Natural killer cell treated with Interleukin-12 subunit alpha and Interleukin-12 subunit beta and Interleukin-15 and Interleukin-18, amount 100 ng/mL, for 72 hours (primary cell): ENCODE measurements at regions not wholly inside any gene's neighbourhood (a gene's known extent, or its start where the extent isn't known, plus 50 kb on each side); places are given as distances from the start of the nearest gene placed in this dataset.
"Not testable (repeated sequence)": the region's sequence is repeated elsewhere in the genome, so short reads cannot be mapped to it uniquely, and the experiment has no call there.

Experiments
- ATAC-seq, 2 donors: fragments of 150-1000 bp; cut with Tn5 transposase in 1 of 2; sonication (Bioruptor Pico), chemical (Tn5 transposase) in 1 of 2; 2 replicates each; pipeline ENCODE4 v1.10.0; 2021
- DNase-seq: peaks from one replicate; pipeline ENCODE4 v3.0.0; 2022; ENCODE audit warnings: low spot score
- H3K27ac Mint-ChIP-seq, 2 donors: 1 replicate in 1 of 2; 2 replicates in 1 of 2; pipeline ENCODE4 v1.8.0; 2022; ENCODE audit warnings: mixed read lengths in 2 of 2, mild to moderate bottlenecking in 1 of 2, moderate library complexity in 1 of 2
- H3K27me3 Mint-ChIP-seq, 2 donors: 1 replicate in 1 of 2; 2 replicates in 1 of 2; pipeline ENCODE4 v1.8.0; 2022; ENCODE audit warnings: mixed read lengths in 2 of 2
- H3K36me3 Mint-ChIP-seq: one replicate; pipeline ENCODE4 v1.8.0; 2022; ENCODE audit warnings: mixed read lengths
- H3K4me1 Mint-ChIP-seq, 2 donors: 1 replicate in 1 of 2; 2 replicates in 1 of 2; pipeline ENCODE4 v1.8.0; 2022; ENCODE audit warnings: low read depth in 2 of 2, mixed read lengths in 2 of 2, mild to moderate bottlenecking in 1 of 2
- H3K4me3 Mint-ChIP-seq: one replicate; pipeline ENCODE4 v1.8.0; 2022; ENCODE audit warnings: mixed read lengths
- H3K9me3 Mint-ChIP-seq: 2 replicates; pipeline ENCODE4 v1.8.0; 2022; ENCODE audit warnings: mixed read lengths

DNA sequence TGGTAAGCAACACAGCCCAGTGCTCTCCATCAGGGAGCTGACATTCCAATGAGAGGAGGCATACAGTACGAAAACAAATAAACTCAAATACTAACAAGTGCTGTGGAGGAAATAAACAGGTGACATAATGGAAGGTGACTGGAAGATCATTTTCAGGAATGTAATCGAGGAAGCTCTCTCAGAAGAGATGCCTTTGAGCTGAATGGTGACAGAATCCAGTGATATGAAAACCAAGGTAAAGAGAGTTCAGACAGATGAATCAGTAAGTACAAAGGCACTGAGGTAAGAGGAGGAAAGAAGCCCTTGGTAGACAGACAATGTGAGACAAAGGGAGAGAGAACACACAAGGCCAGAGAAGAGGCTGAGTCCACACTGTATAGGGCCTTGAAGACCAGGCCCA is 252.1 kb downstream of the LRATD1 start:
- Mint-ChIP-seq H3K27ac (no peak overlapping the region), H3K4me3 (no peak overlapping the region), H3K4me1 (no peaks in the 10 kb centered on the region), H3K27me3 (no peaks in the 10 kb centered on the region), H3K36me3 (no peaks in the 10 kb centered on the region), H3K9me3 (peaks cover 2% of the 10 kb centered on the region)
- ATAC-seq (no peak), DNase-seq (no peak)

DNA sequence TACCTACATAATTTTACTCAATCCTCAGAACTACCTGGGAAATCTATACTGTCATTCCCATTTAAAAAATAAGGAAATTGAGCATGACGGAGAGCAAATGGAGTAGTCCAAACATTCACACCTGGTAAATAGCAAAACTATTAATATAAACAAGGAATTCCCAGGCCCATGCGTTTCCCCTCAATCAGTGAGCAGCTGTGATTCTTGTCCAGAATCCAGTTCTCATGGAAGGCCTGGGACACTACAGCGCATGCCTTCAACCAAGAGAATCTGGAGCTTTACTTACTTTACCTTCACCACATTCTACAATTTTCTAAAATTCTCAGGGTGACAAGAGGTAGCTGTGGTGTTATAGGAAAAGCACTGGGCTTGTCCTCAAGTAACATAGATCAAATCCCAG is 259.0 kb downstream of the LRATD1 start:
- ATAC-seq (no peak), DNase-seq (no peak)
- no peaks in the 10 kb centered on the region for H3K36me3 Mint-ChIP-seq
- H3K27me3 Mint-ChIP-seq = peaks cover 0 to 11% of the 10 kb centered on the region in 2 donors
- no peaks in the 10 kb centered on the region for H3K9me3 Mint-ChIP-seq
- no peak overlapping the region for H3K27ac Mint-ChIP-seq
- no peak overlapping the region for H3K4me3 Mint-ChIP-seq
- H3K4me1 Mint-ChIP-seq = no peaks in the 10 kb centered on the region

DNA sequence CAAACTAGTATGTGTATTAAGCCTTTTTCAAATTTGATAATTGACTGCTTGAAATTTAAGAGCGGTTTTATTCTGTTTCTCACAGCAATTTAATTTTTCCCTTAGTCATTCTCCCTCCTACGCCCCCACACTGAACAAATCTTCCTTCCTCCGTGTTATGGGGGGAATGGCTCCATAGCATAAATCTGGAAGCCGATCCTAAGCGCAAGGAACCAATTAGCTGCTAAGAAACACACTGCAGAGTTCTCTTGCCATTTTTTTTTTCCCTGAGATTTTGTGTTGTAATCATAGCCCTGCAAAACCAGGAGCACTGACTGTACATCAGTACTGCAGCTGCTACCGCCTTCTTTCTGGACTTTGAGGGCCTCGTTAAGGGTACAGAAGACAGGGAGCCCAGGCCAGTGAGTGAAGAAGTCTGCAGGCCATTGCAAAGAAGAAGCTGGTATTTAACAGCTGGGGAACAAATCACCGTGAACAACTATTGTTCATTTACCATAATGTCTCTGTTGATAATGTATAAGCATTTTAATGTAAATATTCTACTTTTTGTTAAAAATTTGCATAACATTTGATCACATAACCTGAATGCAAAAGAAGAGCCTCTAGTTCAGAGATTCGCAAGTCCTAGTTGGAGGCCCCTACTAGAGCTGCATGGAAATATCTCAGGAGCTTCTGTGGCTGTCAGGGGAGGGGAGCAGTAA is 264.0 kb downstream of the LRATD1 start:
- Mint-ChIP-seq H3K36me3 (no peaks in the 10 kb centered on the region), H3K27me3 (peaks cover 0 to 21% of the 10 kb centered on the region in 2 donors), H3K9me3 (no peaks in the 10 kb centered on the region), H3K4me1 (no peaks in the 10 kb centered on the region), H3K4me3 (no peak overlapping the region), H3K27ac (no peak overlapping the region)
- ATAC-seq (no peak), DNase-seq (no peak)

DNA sequence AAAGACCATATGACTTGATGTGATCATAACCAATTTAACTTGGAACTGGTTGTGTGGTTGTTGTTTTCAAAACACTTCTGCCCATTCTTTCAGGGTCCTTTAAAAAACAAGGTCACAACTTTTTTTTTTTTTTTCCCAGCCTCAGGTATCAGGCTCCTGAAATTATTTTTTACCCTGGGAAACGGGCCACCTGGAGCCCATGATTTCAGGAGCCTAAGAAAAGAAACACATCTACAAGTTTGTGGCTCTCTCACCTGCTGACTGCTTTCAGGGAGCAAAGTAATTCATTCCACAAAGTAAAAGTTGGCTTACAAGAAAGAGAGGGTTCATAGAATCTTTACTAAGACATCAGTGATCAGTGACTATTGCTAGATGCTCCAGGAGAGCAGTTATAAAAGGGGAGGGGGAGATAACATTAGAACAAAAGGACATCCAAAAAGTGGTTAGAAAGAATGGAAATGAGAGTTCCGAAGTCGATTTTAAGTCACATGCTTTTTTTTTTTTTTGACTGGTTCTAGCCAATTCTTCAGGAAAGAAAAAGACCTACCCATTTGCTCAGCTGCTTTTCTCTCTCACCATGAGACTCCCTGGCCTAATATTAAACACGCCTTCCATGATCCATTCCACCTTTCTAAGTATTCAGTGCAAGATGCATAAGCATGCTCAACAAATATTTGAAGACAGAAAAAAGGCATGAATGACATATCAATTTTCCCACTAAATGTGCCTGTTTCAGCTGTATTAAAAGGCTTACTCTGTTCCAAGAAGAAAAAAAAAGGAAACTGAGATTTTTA is 267.3 kb downstream of the LRATD1 start:
- no peaks in the 10 kb centered on the region for H3K36me3 Mint-ChIP-seq
- ATAC-seq (no peak), DNase-seq (no peak)
- peaks cover 0 to 10% of the 10 kb centered on the region in 2 donors for H3K27me3 Mint-ChIP-seq
- H3K4me1 Mint-ChIP-seq = no peaks in the 10 kb centered on the region
- no peak overlapping the region for H3K4me3 Mint-ChIP-seq
- no peak overlapping the region for H3K27ac Mint-ChIP-seq
- H3K9me3 Mint-ChIP-seq = no peaks in the 10 kb centered on the region

DNA sequence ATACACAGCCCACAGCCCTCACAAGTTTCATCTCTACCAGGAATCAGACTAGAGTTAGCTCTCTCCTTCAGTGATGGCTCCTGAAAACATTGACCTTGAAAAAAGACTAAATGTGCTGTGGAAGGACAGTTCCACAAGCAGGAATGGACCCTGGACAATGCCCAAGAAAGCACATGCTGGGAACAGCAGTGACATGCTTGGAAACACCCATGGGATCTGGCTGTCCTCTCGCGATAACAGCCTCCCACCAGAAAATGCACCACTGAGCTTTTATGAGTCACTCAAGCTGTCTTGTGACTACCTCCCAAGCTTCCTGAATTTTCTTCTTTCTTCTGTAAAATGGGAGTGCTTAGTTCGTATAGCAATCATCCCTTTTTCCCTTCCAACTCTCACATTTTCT is 269.2 kb downstream of the LRATD1 start:
- Mint-ChIP-seq H3K36me3 (no peaks in the 10 kb centered on the region), H3K27ac (no peak overlapping the region), H3K4me3 (no peak overlapping the region), H3K4me1 (no peaks in the 10 kb centered on the region), H3K27me3 (peaks cover 0 to 10% of the 10 kb centered on the region in 2 donors), H3K9me3 (no peaks in the 10 kb centered on the region)
- ATAC-seq (no peak), DNase-seq (no peak)

DNA sequence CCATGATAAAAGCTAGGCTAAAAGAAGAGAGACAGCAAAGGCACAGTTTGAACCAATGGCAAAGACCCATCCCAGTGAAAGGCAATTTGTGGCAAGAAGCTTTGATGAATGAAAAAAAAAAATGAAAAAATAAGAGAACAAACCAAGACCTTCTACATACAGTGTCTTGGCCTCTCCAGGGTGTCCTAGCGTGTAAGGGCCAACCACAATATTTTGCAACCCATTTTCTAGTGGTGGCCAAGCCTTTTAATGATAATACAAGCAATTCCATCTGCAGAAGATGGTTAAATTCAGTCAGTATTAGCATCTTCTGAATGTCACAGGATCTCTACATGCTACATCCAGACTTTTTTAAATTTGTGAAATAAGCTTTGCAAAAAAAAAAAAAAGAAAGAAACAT is 270.4 kb downstream of the LRATD1 start:
- H3K27me3 Mint-ChIP-seq = peaks cover 0 to 10% of the 10 kb centered on the region in 2 donors
- DNase-seq (no peak), ATAC-seq (no peak)
- H3K4me3 Mint-ChIP-seq = no peak overlapping the region
- H3K9me3 Mint-ChIP-seq = no peaks in the 10 kb centered on the region
- H3K36me3 Mint-ChIP-seq = no peaks in the 10 kb centered on the region
- no peak overlapping the region for H3K27ac Mint-ChIP-seq
- H3K4me1 Mint-ChIP-seq = no peaks in the 10 kb centered on the region

DNA sequence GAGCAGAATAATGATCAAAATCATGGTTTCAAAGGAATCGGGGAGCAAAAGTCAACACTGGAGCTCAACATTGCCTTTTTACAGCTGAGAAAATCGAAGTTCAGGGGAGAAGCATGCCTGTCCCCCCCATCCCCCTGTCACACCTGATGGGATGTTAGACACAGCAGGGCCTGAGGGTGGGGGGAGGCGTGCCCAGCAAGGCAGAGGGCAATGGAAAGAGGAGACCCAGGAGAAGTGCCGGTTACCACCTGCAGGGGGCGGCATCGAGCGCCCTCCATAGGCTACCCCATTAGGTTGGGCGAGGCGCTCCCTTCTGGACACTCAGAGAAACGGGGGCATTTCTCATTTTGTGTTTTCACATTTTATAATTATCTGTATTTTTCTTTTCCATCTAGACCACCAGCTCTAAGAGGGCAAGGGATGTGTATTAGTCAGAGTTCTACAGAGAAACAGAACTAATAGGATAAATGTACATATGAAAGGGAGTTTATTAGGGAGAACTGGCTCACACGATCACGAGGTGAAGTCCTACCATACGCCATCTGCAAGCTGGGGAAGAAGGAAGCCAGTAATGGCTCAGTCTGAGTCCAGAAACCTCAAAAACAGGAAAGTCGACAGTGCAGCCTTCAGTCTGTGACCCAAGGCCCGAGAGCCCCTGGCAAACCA is 271.3 kb downstream of the LRATD1 start:
- Mint-ChIP-seq H3K9me3 (no peaks in the 10 kb centered on the region), H3K4me3 (no peak overlapping the region), H3K36me3 (no peaks in the 10 kb centered on the region), H3K27me3 (peaks cover 0 to 10% of the 10 kb centered on the region in 2 donors), H3K4me1 (no peaks in the 10 kb centered on the region), H3K27ac (no peak overlapping the region)
- no peak for DNase-seq
- peak; percentile 74 to 78 for ATAC-seq

DNA sequence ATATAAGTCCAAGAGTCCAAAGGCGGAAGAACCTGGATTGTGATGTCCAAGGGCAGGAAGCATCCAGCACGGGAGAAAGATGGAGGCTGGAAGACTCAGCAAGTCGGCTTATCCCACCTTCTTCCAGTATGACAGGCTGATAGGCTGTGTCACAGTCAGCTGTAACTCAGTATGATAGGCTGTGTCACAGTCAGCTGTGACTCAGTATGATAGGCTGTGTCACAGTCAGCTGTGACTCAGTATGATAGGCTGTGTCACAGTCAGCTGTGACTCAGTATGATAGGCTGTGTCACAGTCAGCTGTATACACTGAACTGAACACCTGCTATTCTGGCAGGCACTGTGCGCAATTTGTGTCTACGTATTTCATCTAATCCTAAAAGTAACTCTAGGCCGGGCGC is 271.9 kb downstream of the LRATD1 start:
- H3K36me3 Mint-ChIP-seq, H3K27me3 Mint-ChIP-seq, H3K27ac Mint-ChIP-seq, H3K9me3 Mint-ChIP-seq, H3K4me3 Mint-ChIP-seq, H3K4me1 Mint-ChIP-seq, DNase-seq: not testable (repeated sequence)
- peak in 1 of 2 donors; percentile 36 for ATAC-seq

DNA sequence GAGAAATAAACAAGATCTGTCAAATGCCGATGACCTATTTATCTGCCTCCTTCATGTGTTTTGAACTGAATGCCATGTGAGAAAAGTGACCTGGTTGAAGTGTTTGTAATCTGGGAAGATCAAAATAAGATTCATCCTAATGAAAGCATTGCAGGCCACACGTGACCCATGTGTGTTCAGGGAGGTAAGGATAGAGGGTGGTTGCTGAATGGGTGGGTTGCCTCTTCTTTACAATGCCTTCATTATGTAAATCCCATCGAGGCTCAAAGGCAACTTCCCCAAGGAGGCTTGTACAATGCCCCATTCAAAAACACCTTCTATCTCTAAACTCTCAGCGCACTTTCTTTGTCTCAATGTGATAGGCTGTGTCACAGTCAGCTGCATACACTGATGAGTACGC is 273.1 kb downstream of the LRATD1 start:
- no peaks in the 10 kb centered on the region for H3K4me1 Mint-ChIP-seq
- DNase-seq (no peak), ATAC-seq (no peak)
- H3K9me3 Mint-ChIP-seq = no peaks in the 10 kb centered on the region
- peaks cover 0 to 3% of the 10 kb centered on the region in 2 donors for H3K27me3 Mint-ChIP-seq
- H3K4me3 Mint-ChIP-seq = no peak overlapping the region
- no peaks in the 10 kb centered on the region for H3K36me3 Mint-ChIP-seq
- no peak overlapping the region for H3K27ac Mint-ChIP-seq

DNA sequence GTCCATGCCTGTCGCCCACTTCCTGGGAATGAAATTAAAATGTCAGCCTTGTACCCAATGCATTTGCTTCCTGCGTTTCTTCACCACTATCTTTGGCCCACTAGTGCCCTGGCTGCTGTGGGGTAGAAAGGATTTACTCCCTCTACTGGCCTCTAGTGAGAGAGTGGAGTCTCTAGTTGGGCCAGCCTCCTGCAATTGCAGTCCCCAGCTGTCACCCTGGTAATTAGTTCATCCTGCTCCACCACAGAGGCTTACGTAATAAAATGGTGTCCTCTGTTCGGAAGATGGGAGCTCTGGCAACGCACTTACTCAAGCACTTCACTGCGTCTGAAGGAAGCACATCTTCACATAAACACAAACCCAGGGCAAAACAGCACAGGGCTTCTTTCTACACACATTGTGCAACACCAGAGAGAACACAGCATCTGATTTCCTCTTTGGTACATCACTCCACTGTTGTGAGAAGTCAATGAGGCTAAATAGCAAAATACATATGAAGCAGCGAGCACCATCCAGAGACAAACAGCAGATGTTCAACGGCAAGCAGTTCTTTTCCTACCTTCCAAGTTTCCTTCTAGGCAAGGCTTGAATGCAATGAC is 274.6 kb downstream of the LRATD1 start:
- Mint-ChIP-seq H3K9me3 (no peaks in the 10 kb centered on the region), H3K4me3 (no peak overlapping the region), H3K27me3 (no peaks in the 10 kb centered on the region), H3K4me1 (no peaks in the 10 kb centered on the region), H3K27ac (no peak overlapping the region), H3K36me3 (no peaks in the 10 kb centered on the region)
- DNase-seq (no peak), ATAC-seq (no peak)

DNA sequence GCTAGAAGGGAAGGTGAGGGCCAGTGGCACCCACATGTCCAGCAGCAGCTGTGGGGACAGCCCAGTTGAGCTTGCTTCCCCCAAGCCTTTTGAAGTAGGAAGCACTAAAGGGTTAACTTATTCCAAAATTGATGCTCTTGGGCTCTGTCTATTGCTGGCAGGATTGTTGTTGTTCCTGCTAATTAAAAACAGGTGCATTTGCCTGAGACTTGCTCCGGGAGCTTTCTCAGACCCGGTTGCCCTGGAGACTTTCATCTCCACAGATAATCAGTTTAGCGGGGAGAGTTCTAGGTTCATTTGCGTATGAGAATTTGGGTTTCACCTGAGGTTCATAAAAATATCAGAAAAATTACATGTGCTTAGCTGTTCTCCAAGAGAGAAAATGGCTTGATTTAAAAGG is 277.3 kb downstream of the LRATD1 start:
- DNase-seq (no peak), ATAC-seq (no peak)
- H3K27me3 Mint-ChIP-seq = no peaks in the 10 kb centered on the region
- no peak overlapping the region for H3K27ac Mint-ChIP-seq
- no peaks in the 10 kb centered on the region for H3K9me3 Mint-ChIP-seq
- H3K4me3 Mint-ChIP-seq = no peak overlapping the region
- H3K4me1 Mint-ChIP-seq = no peaks in the 10 kb centered on the region
- no peaks in the 10 kb centered on the region for H3K36me3 Mint-ChIP-seq

DNA sequence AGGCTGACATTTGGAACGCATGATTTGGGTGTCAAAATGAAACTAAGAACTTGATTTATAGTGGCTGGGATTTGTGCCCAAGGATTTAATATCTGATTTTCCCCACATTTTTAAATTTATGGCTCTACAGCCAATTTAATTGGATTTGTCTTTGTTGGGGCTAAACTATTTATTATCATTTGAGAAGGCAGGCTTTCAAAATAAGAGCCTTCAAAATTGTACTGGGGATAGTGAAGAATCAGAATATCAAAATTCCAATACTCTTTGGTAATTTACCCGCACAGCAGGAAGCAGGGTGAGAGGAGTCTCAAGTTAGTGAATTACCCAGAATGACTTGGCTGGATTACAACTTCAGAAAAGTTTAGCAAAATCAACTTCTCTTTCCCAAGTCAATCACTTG is 278.1 kb downstream of the LRATD1 start:
- Mint-ChIP-seq H3K27me3 (no peaks in the 10 kb centered on the region), H3K36me3 (no peaks in the 10 kb centered on the region), H3K27ac (no peak overlapping the region), H3K9me3 (no peaks in the 10 kb centered on the region), H3K4me1 (no peaks in the 10 kb centered on the region), H3K4me3 (no peak overlapping the region)
- DNase-seq (no peak), ATAC-seq (no peak)

DNA sequence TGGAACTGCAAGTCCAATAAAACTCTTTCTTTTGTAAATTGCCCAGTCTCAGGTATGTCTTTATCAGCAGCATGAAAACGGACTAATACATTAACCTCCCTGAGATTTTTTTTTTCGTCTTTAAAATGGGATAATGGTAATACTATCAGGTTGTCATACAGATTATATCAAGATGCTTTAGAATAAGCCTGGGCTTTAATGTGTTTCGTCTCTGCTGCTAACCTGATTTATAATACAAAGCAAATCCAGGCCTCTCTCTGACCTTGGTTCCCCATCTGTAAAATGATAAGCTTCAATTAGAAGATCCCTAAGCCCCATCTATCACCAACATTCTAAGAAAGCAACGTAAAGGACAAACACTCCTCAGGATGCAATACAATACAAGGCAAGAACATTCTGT is 283.5 kb downstream of the LRATD1 start:
- H3K27me3 Mint-ChIP-seq = peaks cover 0 to 3% of the 10 kb centered on the region in 2 donors
- H3K27ac Mint-ChIP-seq = no peak overlapping the region
- no peaks in the 10 kb centered on the region for H3K4me1 Mint-ChIP-seq
- no peak overlapping the region for H3K4me3 Mint-ChIP-seq
- no peaks in the 10 kb centered on the region for H3K36me3 Mint-ChIP-seq
- H3K9me3 Mint-ChIP-seq = peaks cover 3% of the 10 kb centered on the region
- no peak for DNase-seq
- no peak for ATAC-seq
